Esophagus muscularis mucosa (tissue), 3 donors: ENCODE measurements at regions not wholly inside any gene's neighbourhood (a gene's known extent, or its start where the extent isn't known, plus 50 kb on each side); places are given as distances from the start of the nearest gene placed in this dataset.

ENCODE experiments used
- CTCF ChIP-seq, 3 experiments: fragments of 200-600 bp in 2 of 3; fragments of 450-650 bp in 1 of 3; sonication (generic) in 2 of 3; IDR thresholded peaks; one replicate each; pipeline ENCODE4 v1.5.1; 2017 to 2019; ENCODE audit warnings: antibody characterized with exemption in 3 of 3, mild to moderate bottlenecking in 2 of 3, moderate library complexity in 1 of 3
- POLR2A ChIP-seq: fragments of 450-650 bp; IDR thresholded peaks from one replicate; pipeline ENCODE4 v1.6.1; 2017; ENCODE audit warnings: antibody characterized with exemption, moderate library complexity, mild to moderate bottlenecking, low read depth
- POLR2AphosphoS5 ChIP-seq, 2 donors: sonication (generic); formaldehyde crosslinking; IDR thresholded peaks; one replicate each; pipeline ENCODE4 v1.6.1; 2017; ENCODE audit warnings: antibody characterized with exemption in 2 of 2

- TF ChIP-seq CTCF (IDR thresholded peaks at IDR 0.05), result no peak
- no peak for TF ChIP-seq POLR2A
- TF ChIP-seq POLR2AphosphoS5 (IDR thresholded peaks at IDR 0.05), result no peak
Observed at GRCh38 chr3:132198516-132198915, 118.7 kb upstream of the ACP3 start.
